DMS 273 treated with DMSO at 0.1 percent for 48 hours (cell line): ENCODE measurements at regions not wholly inside any gene's neighbourhood (a gene's known extent, or its start where the extent isn't known, plus 50 kb on each side); places are given as distances from the start of the nearest gene placed in this dataset.

ENCODE experiments used
- DNase-seq: peaks from one replicate; lab custom pipeline; 2025; lab: John Stamatoyannopoulos, UW

DNA sequence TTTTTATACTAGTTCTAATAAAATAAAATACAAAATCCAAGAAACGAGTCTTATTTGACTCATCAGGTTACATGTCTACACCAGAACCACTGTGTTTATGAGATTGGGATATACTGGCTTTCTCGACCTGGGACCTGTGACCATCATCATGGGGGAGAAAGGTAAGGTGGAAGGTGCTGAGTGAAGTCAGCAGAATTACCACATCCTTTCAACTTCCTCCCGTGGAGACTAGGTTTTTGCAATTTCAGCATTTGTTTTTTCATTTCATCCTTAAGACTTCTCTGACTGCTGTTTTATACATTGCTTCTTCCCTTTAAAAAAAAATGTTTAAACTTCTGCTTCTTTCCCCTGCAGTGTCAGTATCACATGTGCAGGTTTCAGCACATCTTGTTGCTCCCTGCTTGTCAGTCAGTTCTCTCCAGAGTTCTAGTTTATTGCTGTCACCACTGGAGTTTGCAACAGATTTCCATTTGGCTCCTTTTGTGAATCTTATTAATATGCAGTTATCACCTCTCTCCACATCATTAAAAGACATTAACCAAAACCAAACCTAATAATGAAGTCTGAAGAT, 60.4 kb upstream of the HAO2 start:
- no peak for DNase-seq

DNA sequence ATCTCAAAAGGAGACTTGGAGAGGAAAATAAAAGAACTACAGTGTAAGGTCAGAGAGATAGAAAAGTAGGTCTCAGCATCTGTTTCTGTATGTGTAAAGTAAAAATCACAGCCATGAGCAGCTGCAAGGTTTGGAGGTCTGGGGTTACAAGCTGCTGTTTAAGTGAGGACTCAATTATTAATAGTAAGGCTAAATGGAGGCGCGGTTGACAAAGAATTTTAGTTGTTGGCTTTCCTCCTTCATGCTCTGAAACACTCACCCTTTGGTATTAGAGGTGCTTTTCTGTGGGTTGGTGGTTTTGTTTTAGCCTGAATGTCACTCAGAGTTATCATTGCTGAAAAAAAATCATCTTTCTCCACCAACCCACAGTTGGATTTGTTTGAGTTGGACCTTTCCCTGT, 59.8 kb upstream of the HAO2 start:
- DNase-seq, result no peak

DNA sequence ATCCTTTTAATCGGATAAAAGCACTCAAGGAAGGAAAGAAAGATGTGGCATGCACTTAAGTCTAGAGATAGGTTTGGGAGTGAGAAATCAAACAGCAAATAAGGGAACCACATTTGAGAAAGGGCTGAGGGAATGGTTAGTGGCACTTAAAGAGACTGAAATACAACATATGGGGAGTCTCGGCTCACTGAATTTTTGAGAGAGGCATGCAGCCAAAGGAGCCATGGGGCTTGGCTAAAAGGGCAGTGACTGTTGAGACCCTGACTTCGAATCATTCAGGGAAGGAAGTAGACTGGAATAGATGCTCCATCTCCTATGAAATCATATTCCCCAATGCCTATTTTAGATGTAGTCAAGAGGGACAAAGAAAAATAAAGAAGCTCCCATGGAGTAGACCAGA, 58.3 kb upstream of the HAO2 start:
- DNase-seq, result no peak

GRCh38 chr1:119312500-119312899, 56.1 kb upstream of the HAO2 start:
- no peak for DNase-seq

GRCh38 chr1:119314001-119314796, 54.4 kb upstream of the HAO2 start:
- DNase-seq, result no peak

DNA sequence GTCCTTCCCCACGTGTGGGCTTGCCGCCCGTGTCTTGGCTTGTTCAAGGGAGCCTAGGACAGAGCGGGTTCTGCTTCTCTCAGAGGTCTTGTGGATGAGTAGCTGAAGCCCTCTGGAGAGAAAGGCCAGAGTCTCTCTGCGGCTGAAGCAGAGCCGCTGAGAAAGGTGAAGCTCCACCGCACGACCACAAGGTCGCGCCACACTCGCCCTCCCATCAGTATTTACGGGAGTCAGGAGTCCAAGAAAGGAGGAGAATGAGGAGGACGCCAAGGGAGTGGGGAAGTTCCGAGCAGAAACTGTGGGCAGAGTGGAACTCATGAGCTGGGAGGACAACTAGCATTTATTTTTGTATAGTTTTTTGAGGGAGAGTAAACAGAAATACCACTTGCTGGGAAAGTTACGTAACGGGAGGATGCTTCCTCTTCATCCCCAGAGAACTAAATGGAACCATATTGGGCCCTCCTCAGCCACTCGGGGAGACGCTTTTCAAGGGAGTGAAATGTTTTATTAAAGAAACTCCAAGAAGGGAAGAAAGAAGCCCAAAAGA, 51.6 kb upstream of the HAO2 start:
- no peak for DNase-seq

DNA sequence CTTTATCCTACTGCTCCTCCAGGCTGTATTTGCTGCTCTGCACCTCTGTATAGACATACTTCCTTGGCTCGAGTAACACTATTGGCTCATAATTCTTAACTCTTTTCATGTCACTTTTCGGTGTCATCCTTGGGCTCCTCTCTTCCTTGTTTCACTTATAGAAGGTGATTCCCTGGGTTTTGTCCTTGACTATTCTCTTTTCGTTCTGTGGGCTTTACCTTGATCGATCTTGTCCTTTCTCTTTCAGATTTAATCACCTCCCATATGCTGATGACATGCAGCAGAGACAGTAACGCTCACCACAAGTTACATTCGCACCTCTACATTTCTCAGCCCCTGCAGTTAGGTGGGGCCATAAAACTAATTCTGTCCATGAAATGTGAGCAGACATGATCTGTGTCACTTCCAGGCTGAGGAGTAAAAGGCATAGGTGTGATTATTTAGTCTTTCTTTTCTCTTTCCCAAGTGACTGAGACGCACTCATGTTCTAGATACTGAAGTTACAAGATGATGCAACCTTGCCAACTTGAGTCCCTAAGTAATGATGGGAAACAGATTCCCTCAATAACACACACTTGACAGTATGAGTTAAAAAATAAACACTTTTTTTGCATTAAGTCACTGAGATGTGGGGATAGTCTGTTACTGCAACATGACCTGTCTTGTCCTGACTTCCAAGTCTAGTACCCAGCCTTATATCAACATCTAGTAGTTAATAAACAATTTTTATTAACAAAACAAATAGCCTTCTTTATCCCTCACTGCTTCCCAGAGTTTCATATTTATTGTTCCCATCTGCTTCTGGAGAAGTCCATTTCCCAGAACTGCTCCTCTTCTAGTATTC, 49.9 kb upstream of the HAO2 start:
- no peak for DNase-seq
